ENCODE measurements at regions not wholly inside any gene's neighbourhood (a gene's known extent, or its start where the extent isn't known, plus 50 kb on each side); places are given as distances from the start of the nearest gene placed in this dataset.
"Not testable (repeated sequence)": the region's sequence is repeated elsewhere in the genome, so short reads cannot be mapped to it uniquely, and the experiment has no call there.

- DNase-seq = no peak
- H3K4me3 ChIP-seq = no peak overlapping the region
- H3K4me1 ChIP-seq (ENCODE audit: insufficient read depth) = no peaks in the 10 kb centered on the region
- no peaks in the 10 kb centered on the region for H3K9me3 ChIP-seq
- no peak for TF ChIP-seq EP300 (IDR thresholded peaks at IDR 0.05)
- TF ChIP-seq, protein P1, sequence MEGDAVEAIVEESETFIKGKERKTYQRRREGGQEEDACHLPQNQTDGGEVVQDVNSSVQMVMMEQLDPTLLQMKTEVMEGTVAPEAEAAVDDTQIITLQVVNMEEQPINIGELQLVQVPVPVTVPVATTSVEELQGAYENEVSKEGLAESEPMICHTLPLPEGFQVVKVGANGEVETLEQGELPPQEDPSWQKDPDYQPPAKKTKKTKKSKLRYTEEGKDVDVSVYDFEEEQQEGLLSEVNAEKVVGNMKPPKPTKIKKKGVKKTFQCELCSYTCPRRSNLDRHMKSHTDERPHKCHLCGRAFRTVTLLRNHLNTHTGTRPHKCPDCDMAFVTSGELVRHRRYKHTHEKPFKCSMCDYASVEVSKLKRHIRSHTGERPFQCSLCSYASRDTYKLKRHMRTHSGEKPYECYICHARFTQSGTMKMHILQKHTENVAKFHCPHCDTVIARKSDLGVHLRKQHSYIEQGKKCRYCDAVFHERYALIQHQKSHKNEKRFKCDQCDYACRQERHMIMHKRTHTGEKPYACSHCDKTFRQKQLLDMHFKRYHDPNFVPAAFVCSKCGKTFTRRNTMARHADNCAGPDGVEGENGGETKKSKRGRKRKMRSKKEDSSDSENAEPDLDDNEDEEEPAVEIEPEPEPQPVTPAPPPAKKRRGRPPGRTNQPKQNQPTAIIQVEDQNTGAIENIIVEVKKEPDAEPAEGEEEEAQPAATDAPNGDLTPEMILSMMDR (IDR thresholded peaks at IDR 0.05) = no peak
- intact Hi-C loops (cut with DNase I) = no loop called here
- no peaks in the 10 kb centered on the region for H3K27me3 ChIP-seq
- no peaks in the 10 kb centered on the region for H3K36me3 ChIP-seq
- H3K27ac ChIP-seq = no peak overlapping the region
- 69 to 77% (median 72%) methylated on average over 2 of the region's 2 CpGs for WGBS, 3 donors
Measured at GRCh38 chrX:26762253-26762652, 546.3 kb downstream of the MAGEB5 start.

GRCh38 chrX:26755760-26756159, 539.8 kb downstream of the MAGEB5 start:
- intact Hi-C loops (cut with DNase I); H3K4me3 ChIP-seq; H3K27ac ChIP-seq; H3K4me1 ChIP-seq (ENCODE audit: insufficient read depth); H3K27me3 ChIP-seq; H3K9me3 ChIP-seq; DNase-seq; H3K36me3 ChIP-seq: not testable (repeated sequence)
- 78 to 84% (median 83%) methylated on average over 13 of the region's 13 CpGs for WGBS, 3 donors

- 70 to 77% (median 72%) methylated on average over 12 of the region's 12 CpGs for WGBS, 3 donors
- no peak for DNase-seq
- Histone ChIP-seq H3K4me3 (no peak overlapping the region), H3K9me3 (no peaks in the 10 kb centered on the region), H3K4me1 (ENCODE audit: insufficient read depth) (no peaks in the 10 kb centered on the region), H3K36me3 (no peaks in the 10 kb centered on the region), H3K27ac (no peak overlapping the region), H3K27me3 (no peaks in the 10 kb centered on the region)
- no peak for TF ChIP-seq EP300 (IDR thresholded peaks at IDR 0.05)
- TF ChIP-seq POLR2A (IDR thresholded peaks at IDR 0.05) = no peak
- TF ChIP-seq, protein P1 (IDR thresholded peaks at IDR 0.05) = no peak
- intact Hi-C loops (cut with DNase I) = no loop called here
Measured at GRCh38 chrX:26747877-26748276, 531.9 kb downstream of the MAGEB5 start.

GRCh38 chrX:26722666-26723428, 506.9 kb downstream of the MAGEB5 start:
- WGBS, 3 donors = 69 to 86% (median 70%) methylated on average over 6 to 9 of the region's 9 CpGs
- no peaks in the 10 kb centered on the region for H3K4me1 ChIP-seq (ENCODE audit: insufficient read depth)
- no peaks in the 10 kb centered on the region for H3K36me3 ChIP-seq
- no peak for DNase-seq
- H3K27me3 ChIP-seq = no peaks in the 10 kb centered on the region
- no peak overlapping the region for H3K27ac ChIP-seq
- intact Hi-C loops (cut with DNase I) = no loop called here
- H3K9me3 ChIP-seq = no peaks in the 10 kb centered on the region
- no peak overlapping the region for H3K4me3 ChIP-seq
- TF ChIP-seq POLR2A (IDR thresholded peaks at IDR 0.05) = no peak
- TF ChIP-seq, protein P1 (IDR thresholded peaks at IDR 0.05) = no peak

- no peaks in the 10 kb centered on the region for H3K4me1 ChIP-seq (ENCODE audit: insufficient read depth)
- no peak overlapping the region for H3K4me3 ChIP-seq
- no peak for TF ChIP-seq EP300 (IDR thresholded peaks at IDR 0.05)
- TF ChIP-seq, protein P1 (IDR thresholded peaks at IDR 0.05) = no peak
- no peak for TF ChIP-seq POLR2A (IDR thresholded peaks at IDR 0.05)
- H3K36me3 ChIP-seq = no peaks in the 10 kb centered on the region
- H3K9me3 ChIP-seq = no peaks in the 10 kb centered on the region
- H3K27ac ChIP-seq = no peak overlapping the region
- 78 to 89% (median 81%) methylated on average over 3 of the region's 3 CpGs for WGBS, 3 donors
- intact Hi-C loops (cut with DNase I) = no loop called here
- no peak for DNase-seq
- no peaks in the 10 kb centered on the region for H3K27me3 ChIP-seq
Measured at GRCh38 chrX:26672571-26672970, 456.6 kb downstream of the MAGEB5 start.
